ENCODE measurements at regions not wholly inside any gene's neighbourhood (a gene's known extent, or its start where the extent isn't known, plus 50 kb on each side); places are given as distances from the start of the nearest gene placed in this dataset.

GRCh38 chr22:48556222-48556621 lies 1271.5 kb downstream of the BRD1 start:
- no peak for DNase-seq (ENCODE audit: low read depth)
- no peak for TF ChIP-seq CTCF (IDR thresholded peaks at IDR 0.05; ENCODE audit: low read depth, low read length)
- TF ChIP-seq MAX (IDR thresholded peaks at IDR 0.05; ENCODE audit: low read depth, low read length) = no peak
- TF ChIP-seq MYC (IDR thresholded peaks at IDR 0.05; ENCODE audit: low read depth, low read length) = no peak
- TF ChIP-seq POLR2A (IDR thresholded peaks at IDR 0.05; ENCODE audit: extremely low read depth, insufficient read length) = no peak
- no peak overlapping the region for H3K4me3 ChIP-seq (ENCODE audit: low read depth, low read length)

- TF ChIP-seq POLR2A (IDR thresholded peaks at IDR 0.05; ENCODE audit: extremely low read depth, insufficient read length) (no peak), MAX (IDR thresholded peaks at IDR 0.05; ENCODE audit: low read depth, low read length) (no peak), MYC (IDR thresholded peaks at IDR 0.05; ENCODE audit: low read depth, low read length) (no peak), CTCF (IDR thresholded peaks at IDR 0.05; ENCODE audit: low read depth, low read length) (no peak)
- no peak for DNase-seq (ENCODE audit: low read depth)
- H3K4me3 ChIP-seq (ENCODE audit: low read depth, low read length) = no peak overlapping the region
Measured at GRCh38 chr22:48555606-48556005, 1272.1 kb downstream of the BRD1 start.

GRCh38 chr22:48554893-48555572 lies 1272.6 kb downstream of the BRD1 start:
- no peak for DNase-seq (ENCODE audit: low read depth)
- no peak overlapping the region for H3K4me3 ChIP-seq (ENCODE audit: low read depth, low read length)
- TF ChIP-seq MYC (IDR thresholded peaks at IDR 0.05; ENCODE audit: low read depth, low read length) (no peak), POLR2A (IDR thresholded peaks at IDR 0.05; ENCODE audit: extremely low read depth, insufficient read length) (no peak), CTCF (IDR thresholded peaks at IDR 0.05; ENCODE audit: low read depth, low read length) (no peak)

- no peak for TF ChIP-seq CTCF (IDR thresholded peaks at IDR 0.05; ENCODE audit: low read depth, low read length)
- no peak for TF ChIP-seq POLR2A (IDR thresholded peaks at IDR 0.05; ENCODE audit: extremely low read depth, insufficient read length)
- TF ChIP-seq MAX (IDR thresholded peaks at IDR 0.05; ENCODE audit: low read depth, low read length) = no peak
- TF ChIP-seq MYC (IDR thresholded peaks at IDR 0.05; ENCODE audit: low read depth, low read length) = no peak
- DNase-seq (ENCODE audit: low read depth) = no peak
- H3K4me3 ChIP-seq (ENCODE audit: low read depth, low read length) = no peak overlapping the region
Measured at GRCh38 chr22:48553694-48554308, 1273.9 kb downstream of the BRD1 start.

- no peak overlapping the region for H3K4me3 ChIP-seq (ENCODE audit: low read depth, low read length)
- no peak for TF ChIP-seq POLR2A (IDR thresholded peaks at IDR 0.05; ENCODE audit: extremely low read depth, insufficient read length)
- TF ChIP-seq CTCF (IDR thresholded peaks at IDR 0.05; ENCODE audit: low read depth, low read length) = no peak
- no peak for TF ChIP-seq MAX (IDR thresholded peaks at IDR 0.05; ENCODE audit: low read depth, low read length)
- no peak for TF ChIP-seq MYC (IDR thresholded peaks at IDR 0.05; ENCODE audit: low read depth, low read length)
- no peak for DNase-seq (ENCODE audit: low read depth)
Measured at GRCh38 chr22:48553119-48553518, 1274.6 kb downstream of the BRD1 start.

All from NB4 (cell line).